GM18526 (cell line): ENCODE measurements at regions not wholly inside any gene's neighbourhood (a gene's known extent, or its start where the extent isn't known, plus 50 kb on each side); places are given as distances from the start of the nearest gene placed in this dataset.

Source experiments
- POLR2A ChIP-seq: IDR thresholded peaks from 3 replicates; pipeline ENCODE4 v1.6.1; 2011; ENCODE audit not compliant: insufficient read length; ENCODE audit errors: extremely low read depth

GRCh38 chr21:25039461-25040380 lies 567.6 kb downstream of the MRPL39 start:
- TF ChIP-seq POLR2A, result no peak

GRCh38 chr21:25036775-25037174 lies 570.5 kb downstream of the MRPL39 start:
- TF ChIP-seq POLR2A, result no peak

- no peak for TF ChIP-seq POLR2A
These were observed 575.5 kb downstream of the MRPL39 start for GRCh38 chr21:25031750-25032149.

- TF ChIP-seq POLR2A, result no peak
These were observed 577.7 kb downstream of the MRPL39 start for GRCh38 chr21:25029580-25029979.

- no peak for TF ChIP-seq POLR2A
These were observed 581.7 kb downstream of the MRPL39 start for GRCh38 chr21:25025596-25025995.

GRCh38 chr21:25024639-25025038 lies 582.6 kb downstream of the MRPL39 start:
- TF ChIP-seq POLR2A, result no peak

- no peak for TF ChIP-seq POLR2A
These were observed 601.9 kb downstream of the MRPL39 start for GRCh38 chr21:25005388-25005787.

GRCh38 chr21:25002676-25003075 lies 604.6 kb downstream of the MRPL39 start:
- no peak for TF ChIP-seq POLR2A

GRCh38 chr21:24995216-24995615 lies 612.1 kb downstream of the MRPL39 start:
- no peak for TF ChIP-seq POLR2A

GRCh38 chr21:24994717-24995116 lies 612.6 kb downstream of the MRPL39 start:
- TF ChIP-seq POLR2A, result no peak

GRCh38 chr21:24989516-24989915 lies 617.8 kb downstream of the MRPL39 start:
- TF ChIP-seq POLR2A, result no peak

GRCh38 chr21:24988941-24989340 lies 618.3 kb downstream of the MRPL39 start:
- TF ChIP-seq POLR2A, result no peak

GRCh38 chr21:24976238-24976637 lies 631.0 kb downstream of the MRPL39 start:
- TF ChIP-seq POLR2A, result no peak

GRCh38 chr21:24969068-24969467 lies 638.2 kb downstream of the MRPL39 start:
- no peak for TF ChIP-seq POLR2A

GRCh38 chr21:24955275-24955961 lies 651.9 kb downstream of the MRPL39 start:
- no peak for TF ChIP-seq POLR2A

GRCh38 chr21:24948186-24948585 lies 659.1 kb downstream of the MRPL39 start:
- TF ChIP-seq POLR2A, result no peak
